Panc1 (cell line): ENCODE measurements at regions not wholly inside any gene's neighbourhood (a gene's known extent, or its start where the extent isn't known, plus 50 kb on each side); places are given as distances from the start of the nearest gene placed in this dataset.

Source experiments
- ATAC-seq: fragments of 200-7000 bp; cut with Tn5 transposase; 2 replicates; pipeline ENCODE4 v1.9.1; 2020; ENCODE audit warnings: mild to moderate bottlenecking, moderate library complexity
- BruUV-seq: library from RNA; stranded (reverse); fragments of 400-500 nt; replicated peaks from 2 replicates; lab custom pipeline; 2021; lab: Mats Ljungman, UMichigan
- CTCF ChIA-PET: fragments of 300-600 bp; sonication (Branson Sonifier 250); formaldehyde crosslinking; loops from one replicate; lab custom pipeline; 2022; ENCODE audit warnings: antibody characterized with exemption; lab: Charles Lee
- POLR2A ChIA-PET: fragments of 300-600 bp; sonication (Branson Sonifier 250); formaldehyde crosslinking; loops from one replicate; lab custom pipeline; 2022; ENCODE audit warnings: antibody characterized with exemption; lab: Charles Lee
- DNase-seq: peaks from one replicate; pipeline ENCODE4 v3.0.0-alpha.2; 2010; ENCODE audit warnings: low read depth, low spot score
- H3K27ac ChIP-seq: 2 replicates; pipeline ENCODE4 v1.5.1; 2011; ENCODE audit warnings: mild to moderate bottlenecking, low read length, inconsistent platforms
- H3K27me3 ChIP-seq: fragments of 200-500 bp; sonication (Bioruptor generic); 2 replicates; pipeline ENCODE4 v1.6.0; 2014; ENCODE audit warnings: low read length, inconsistent platforms; ENCODE audit not compliant: control insufficient read depth, insufficient read depth
- H3K36me3 ChIP-seq: fragments of 200-500 bp; sonication (Bioruptor generic); 2 replicates; pipeline ENCODE4 v1.5.1; 2014; ENCODE audit warnings: inconsistent platforms, mild to moderate bottlenecking, low read length, moderate library complexity; ENCODE audit not compliant: control insufficient read depth, insufficient read depth
- H3K4me1 ChIP-seq: 2 replicates; pipeline ENCODE4 v1.5.1; 2011; ENCODE audit warnings: inconsistent platforms, mild to moderate bottlenecking, low read length, moderate library complexity; ENCODE audit not compliant: control insufficient read depth, insufficient read depth
- H3K4me3 ChIP-seq, 2 experiments: 2 replicates each; pipeline ENCODE4 v1.5.1; 2011 to 2012; ENCODE audit warnings: low read depth in 2 of 2, low read length in 2 of 2, mild to moderate bottlenecking in 2 of 2, inconsistent platforms in 1 of 2, moderate library complexity in 1 of 2
- H3K9me3 ChIP-seq: fragments of 200-500 bp; sonication (Bioruptor generic); 2 replicates; pipeline ENCODE4 v1.5.1; 2014; ENCODE audit warnings: low read depth, mild to moderate bottlenecking, inconsistent platforms, low read length, moderate library complexity; ENCODE audit not compliant: control insufficient read depth, insufficient read depth
- CTCF ChIP-seq: fragments of 450-650 bp; IDR thresholded peaks from 2 replicates; pipeline ENCODE4 v1.5.1; 2017; ENCODE audit warnings: mild to moderate bottlenecking
- POLR2AphosphoS5 ChIP-seq: IDR thresholded peaks from 2 replicates; pipeline ENCODE4 v1.6.1; 2012; ENCODE audit warnings: mild to moderate bottlenecking, low read depth, low read length, moderate library complexity
- SIN3A ChIP-seq: IDR thresholded peaks from 2 replicates; pipeline ENCODE4 v1.6.1; 2012; ENCODE audit warnings: low read depth, mild to moderate bottlenecking, low read length, moderate library complexity, borderline replicate concordance; ENCODE audit not compliant: insufficient read depth
- TCF7L2 ChIP-seq: IDR thresholded peaks from 2 replicates; pipeline ENCODE4 v1.6.1; 2011; ENCODE audit warnings: mild to moderate bottlenecking, low read depth, low read length, inconsistent platforms
- in situ Hi-C: cut with HindIII; loops from 2 replicates; pipeline ENCODE4 v1.10.0; 2016; ENCODE audit warnings: low sequenced_read_pairs, low pct_unique_long_range_greater_than_20kb
- intact Hi-C: fragments of 100-400 bp; cut with micrococcal nuclease; formaldehyde crosslinking; loops from one replicate; pipeline ENCODE4 v1.10.0; 2022; ENCODE audit not compliant: unreplicated experiment
- TF ChIP-seq, protein P1 (sequence below), 2 experiments: IDR thresholded peaks; 2 replicates each; pipeline ENCODE4 v1.6.1; 2011 to 2012; ENCODE audit warnings: low read depth in 2 of 2, control low read depth in 1 of 2, low read length in 1 of 2, mild to moderate bottlenecking in 1 of 2, moderate library complexity in 1 of 2; ENCODE audit not compliant: insufficient read depth in 1 of 2

DNA sequence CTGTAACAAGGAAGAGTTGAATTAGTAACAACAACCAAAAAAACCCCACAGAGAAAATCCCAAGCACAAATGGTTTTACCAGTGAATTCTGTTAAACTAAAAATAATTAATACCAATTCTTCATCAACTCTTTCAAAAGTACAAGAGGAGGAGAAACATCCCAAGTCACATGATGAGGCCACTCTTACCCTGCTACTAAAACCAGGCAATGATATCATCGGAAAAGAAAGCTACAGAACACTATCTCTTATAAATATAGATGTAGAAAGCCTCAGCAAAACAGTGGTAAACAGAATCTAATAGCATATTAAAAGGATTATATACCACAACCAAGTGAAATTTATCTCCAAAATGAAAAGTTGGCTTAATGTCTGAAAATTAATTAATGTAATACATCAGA, 168.1 kb upstream of the SLCO3A1 start:
- intact Hi-C loops (no loop called here), in situ Hi-C loops (no loop called here)
- BruUV-seq, result no TSS peak
- Histone ChIP-seq H3K27me3 (no peaks in the 10 kb centered on the region), H3K4me1 (no peaks in the 10 kb centered on the region), H3K4me3 (no peak overlapping the region), H3K27ac (no peak overlapping the region), H3K9me3 (no peaks in the 10 kb centered on the region), H3K36me3 (no peaks in the 10 kb centered on the region)
- DNase-seq (no peak), ATAC-seq (no peak)
- TF ChIP-seq SIN3A (no peak), CTCF (no peak), TCF7L2 (no peak), POLR2AphosphoS5 (no peak)
- TF ChIP-seq, protein P1, sequence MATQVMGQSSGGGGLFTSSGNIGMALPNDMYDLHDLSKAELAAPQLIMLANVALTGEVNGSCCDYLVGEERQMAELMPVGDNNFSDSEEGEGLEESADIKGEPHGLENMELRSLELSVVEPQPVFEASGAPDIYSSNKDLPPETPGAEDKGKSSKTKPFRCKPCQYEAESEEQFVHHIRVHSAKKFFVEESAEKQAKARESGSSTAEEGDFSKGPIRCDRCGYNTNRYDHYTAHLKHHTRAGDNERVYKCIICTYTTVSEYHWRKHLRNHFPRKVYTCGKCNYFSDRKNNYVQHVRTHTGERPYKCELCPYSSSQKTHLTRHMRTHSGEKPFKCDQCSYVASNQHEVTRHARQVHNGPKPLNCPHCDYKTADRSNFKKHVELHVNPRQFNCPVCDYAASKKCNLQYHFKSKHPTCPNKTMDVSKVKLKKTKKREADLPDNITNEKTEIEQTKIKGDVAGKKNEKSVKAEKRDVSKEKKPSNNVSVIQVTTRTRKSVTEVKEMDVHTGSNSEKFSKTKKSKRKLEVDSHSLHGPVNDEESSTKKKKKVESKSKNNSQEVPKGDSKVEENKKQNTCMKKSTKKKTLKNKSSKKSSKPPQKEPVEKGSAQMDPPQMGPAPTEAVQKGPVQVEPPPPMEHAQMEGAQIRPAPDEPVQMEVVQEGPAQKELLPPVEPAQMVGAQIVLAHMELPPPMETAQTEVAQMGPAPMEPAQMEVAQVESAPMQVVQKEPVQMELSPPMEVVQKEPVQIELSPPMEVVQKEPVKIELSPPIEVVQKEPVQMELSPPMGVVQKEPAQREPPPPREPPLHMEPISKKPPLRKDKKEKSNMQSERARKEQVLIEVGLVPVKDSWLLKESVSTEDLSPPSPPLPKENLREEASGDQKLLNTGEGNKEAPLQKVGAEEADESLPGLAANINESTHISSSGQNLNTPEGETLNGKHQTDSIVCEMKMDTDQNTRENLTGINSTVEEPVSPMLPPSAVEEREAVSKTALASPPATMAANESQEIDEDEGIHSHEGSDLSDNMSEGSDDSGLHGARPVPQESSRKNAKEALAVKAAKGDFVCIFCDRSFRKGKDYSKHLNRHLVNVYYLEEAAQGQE (IDR thresholded peaks at IDR 0.05; ENCODE audit: insufficient read depth in 1 of 2, low read depth in 2 of 2, low read length in 1 of 2), result no peak
- CTCF ChIA-PET, result no interaction called here
- POLR2A ChIA-PET, result no interaction called here

- ATAC-seq (no peak), DNase-seq (no peak)
- intact Hi-C loops, result no loop called here
- Histone ChIP-seq H3K4me3 (no peak overlapping the region), H3K36me3 (no peaks in the 10 kb centered on the region), H3K27me3 (no peaks in the 10 kb centered on the region), H3K4me1 (no peaks in the 10 kb centered on the region), H3K9me3 (no peaks in the 10 kb centered on the region), H3K27ac (no peak overlapping the region)
- TF ChIP-seq, protein P1 (IDR thresholded peaks at IDR 0.05; ENCODE audit: insufficient read depth in 1 of 2, low read depth in 2 of 2, low read length in 1 of 2), result no peak
- TF ChIP-seq TCF7L2 (no peak), SIN3A (no peak)
- no TSS peak for BruUV-seq
- ChIA-PET POLR2A (no interaction called here), CTCF (no interaction called here)
- in situ Hi-C loops, result no loop called here
Observed at GRCh38 chr15:91688811-91689210, 164.7 kb upstream of the SLCO3A1 start.
